ENCODE measurements at regions not wholly inside any gene's neighbourhood (a gene's known extent, or its start where the extent isn't known, plus 50 kb on each side); places are given as distances from the start of the nearest gene placed in this dataset.

GRCh38 chr12:112607427-112607826, 184.1 kb upstream of the RPH3A start:
- TF ChIP-seq CTCF (IDR thresholded peaks at IDR 0.05) (no peak), EZH2 (IDR thresholded peaks at IDR 0.05) (no peak)

Data from neural progenitor cell (in vitro differentiated cells).